ENCODE measurements at regions not wholly inside any gene's neighbourhood (a gene's known extent, or its start where the extent isn't known, plus 50 kb on each side); places are given as distances from the start of the nearest gene placed in this dataset.
"Not testable (repeated sequence)": the region's sequence is repeated elsewhere in the genome, so short reads cannot be mapped to it uniquely, and the experiment has no call there.

- no peak for TF ChIP-seq CTCF (IDR thresholded peaks at IDR 0.05; ENCODE audit: borderline replicate concordance, control extremely low read depth, extremely low read depth, insufficient read depth, missing control alignments)
- no peak for DNase-seq (ENCODE audit: low spot score)
- in situ Hi-C loops (cut with MboI; ENCODE audit: low sequenced_read_pairs, unreplicated experiment), result no loop called here
Measured at GRCh38 chr6:73941892-73942291, 245.9 kb downstream of the CD109 start.

GRCh38 chr6:73937805-73938204 is 241.8 kb downstream of the CD109 start:
- no peak for TF ChIP-seq CTCF (IDR thresholded peaks at IDR 0.05; ENCODE audit: borderline replicate concordance, control extremely low read depth, extremely low read depth, insufficient read depth, missing control alignments)
- in situ Hi-C loops (cut with MboI; ENCODE audit: low sequenced_read_pairs, unreplicated experiment), result no loop called here
- DNase-seq (ENCODE audit: low spot score), result no peak

- in situ Hi-C loops (cut with MboI; ENCODE audit: low sequenced_read_pairs, unreplicated experiment), result no loop called here
- TF ChIP-seq CTCF (IDR thresholded peaks at IDR 0.05; ENCODE audit: borderline replicate concordance, control extremely low read depth, extremely low read depth, insufficient read depth, missing control alignments), result no peak
- DNase-seq (ENCODE audit: low spot score), result no peak
Measured at GRCh38 chr6:73932866-73933265, 236.9 kb downstream of the CD109 start.

- no peak for DNase-seq (ENCODE audit: low spot score)
- no peak for TF ChIP-seq CTCF (IDR thresholded peaks at IDR 0.05; ENCODE audit: borderline replicate concordance, control extremely low read depth, extremely low read depth, insufficient read depth, missing control alignments)
- in situ Hi-C loops (cut with MboI; ENCODE audit: low sequenced_read_pairs, unreplicated experiment), result no loop called here
Measured at GRCh38 chr6:73929405-73929804, 233.4 kb downstream of the CD109 start.

- DNase-seq (ENCODE audit: low spot score), result no peak
- in situ Hi-C loops (cut with MboI; ENCODE audit: low sequenced_read_pairs, unreplicated experiment), result no loop called here
- no peak for TF ChIP-seq CTCF (IDR thresholded peaks at IDR 0.05; ENCODE audit: borderline replicate concordance, control extremely low read depth, extremely low read depth, insufficient read depth, missing control alignments)
Measured at GRCh38 chr6:73927421-73927820, 231.4 kb downstream of the CD109 start.

GRCh38 chr6:73925703-73926102 is 229.7 kb downstream of the CD109 start:
- in situ Hi-C loops (cut with MboI; ENCODE audit: low sequenced_read_pairs, unreplicated experiment); DNase-seq (ENCODE audit: low spot score): not testable (repeated sequence)

- in situ Hi-C loops (cut with MboI; ENCODE audit: low sequenced_read_pairs, unreplicated experiment), result no loop called here
- no peak for DNase-seq (ENCODE audit: low spot score)
Measured at GRCh38 chr6:73923905-73924485, 228.0 kb downstream of the CD109 start.

More at GRCh38 chr6:73923905-73924485, 228.0 kb downstream of the CD109 start:
- TF ChIP-seq CTCF (IDR thresholded peaks at IDR 0.05; ENCODE audit: borderline replicate concordance, control extremely low read depth, extremely low read depth, insufficient read depth, missing control alignments), result no peak

All from GM13976 (cell line).